ENCODE measurements at regions not wholly inside any gene's neighbourhood (a gene's known extent, or its start where the extent isn't known, plus 50 kb on each side); places are given as distances from the start of the nearest gene placed in this dataset.
"Not testable (repeated sequence)": the region's sequence is repeated elsewhere in the genome, so short reads cannot be mapped to it uniquely, and the experiment has no call there.

DNA sequence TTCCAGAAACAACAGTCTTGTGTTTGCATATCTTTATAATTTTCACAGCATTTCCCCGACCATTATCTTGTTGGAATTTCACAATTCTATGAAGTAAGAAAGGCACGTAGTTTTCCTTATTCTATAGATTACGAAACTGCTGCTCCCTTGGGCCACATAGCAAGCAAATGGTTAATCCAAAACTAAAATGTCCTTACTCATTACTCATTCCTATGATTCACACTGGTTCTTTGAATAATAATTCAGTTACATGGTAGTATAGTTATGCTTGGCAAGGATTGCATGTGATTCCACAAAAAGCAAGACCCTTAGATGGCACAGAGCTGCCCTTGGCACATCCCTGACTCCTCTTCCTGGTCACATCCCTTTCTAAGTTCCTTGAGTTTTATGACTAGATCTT, 51.2 kb downstream of the OR13H1 start:
- no peak for DNase-seq

DNA sequence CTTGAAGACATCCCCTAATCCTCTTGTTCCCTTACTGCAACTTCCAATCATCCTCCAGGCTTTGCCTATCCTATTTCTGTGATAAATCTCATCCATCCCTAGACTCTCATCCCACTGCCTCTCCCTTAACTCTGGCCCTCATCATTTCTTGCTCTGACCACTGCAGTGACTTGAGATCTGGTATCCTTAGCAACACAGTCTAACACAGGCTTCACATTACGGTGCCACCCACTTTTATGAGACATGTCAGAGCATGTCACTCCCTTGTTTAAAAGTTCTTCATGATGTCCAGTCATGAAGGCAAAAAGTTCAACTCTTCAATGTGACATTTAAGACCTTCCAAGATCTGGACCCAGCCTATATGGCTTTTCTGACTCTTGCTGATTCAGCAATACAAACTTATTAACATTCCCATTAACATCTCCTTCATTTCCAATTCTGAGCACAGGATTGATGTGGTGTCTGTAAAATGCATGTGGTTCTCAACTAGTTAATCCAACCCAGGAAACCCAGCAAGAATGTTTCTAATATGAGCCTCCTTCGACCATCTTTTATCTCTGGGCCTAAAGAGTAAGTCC, 64.0 kb downstream of the OR13H1 start:
- no peak for DNase-seq

DNA sequence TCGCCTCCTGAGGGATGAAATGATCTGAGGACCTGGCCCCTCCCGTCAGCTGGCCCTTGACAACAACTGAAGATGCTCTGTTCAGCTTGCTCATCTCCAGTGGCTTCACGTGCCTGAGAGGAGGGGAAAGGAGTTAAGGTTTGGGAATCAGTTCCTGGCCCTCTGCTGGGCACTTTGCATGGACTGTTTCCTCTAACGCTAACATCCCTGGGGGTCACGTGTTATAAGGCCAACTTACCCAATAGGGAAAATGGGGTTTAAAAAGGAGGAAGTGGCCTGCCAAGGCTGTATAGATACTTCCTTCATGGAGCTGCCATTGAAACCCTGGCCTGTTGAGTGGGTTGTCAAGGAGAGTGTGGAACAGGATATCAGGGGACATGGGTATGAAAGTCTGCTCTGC, 65.6 kb downstream of the OR13H1 start:
- no peak for DNase-seq

DNA sequence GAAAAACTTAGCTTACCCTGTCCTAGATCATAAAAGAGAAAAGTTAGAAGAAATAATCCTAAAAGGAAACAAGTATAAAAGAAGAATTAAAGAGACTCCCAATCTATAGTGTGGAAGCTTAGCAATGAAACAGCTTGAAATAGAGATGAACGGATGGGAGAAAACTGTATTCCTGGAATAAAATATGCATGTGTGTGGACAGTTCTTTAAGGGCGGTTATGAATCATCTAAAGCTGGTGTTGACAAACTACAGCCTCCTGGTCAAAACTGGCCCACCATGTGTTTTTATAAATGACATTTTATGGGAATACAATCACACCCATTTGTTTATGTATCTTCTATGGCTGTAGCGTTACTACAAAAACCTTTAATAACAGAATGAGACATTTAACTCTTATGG, 69.4 kb downstream of the OR13H1 start:
- no peak for DNase-seq

DNA sequence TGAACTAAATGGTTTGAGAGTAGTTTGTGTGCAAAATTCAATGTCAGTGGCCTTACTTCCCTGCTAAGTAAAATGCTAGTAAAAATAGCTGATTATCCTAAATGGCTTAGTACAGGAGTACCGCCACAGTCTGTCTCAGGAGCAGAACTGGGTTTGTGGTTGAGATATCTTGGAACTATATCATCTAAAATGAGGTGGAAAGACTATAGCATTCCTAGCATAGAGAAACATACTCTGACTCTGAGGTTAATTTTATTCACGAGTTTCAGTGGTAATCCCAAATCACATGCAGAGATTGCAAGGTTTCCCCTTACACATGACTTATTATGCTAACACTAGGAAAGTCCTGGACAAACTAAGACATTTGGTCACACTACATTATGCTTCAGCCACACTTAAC, 70.4 kb downstream of the OR13H1 start:
- DNase-seq = no peak

DNA sequence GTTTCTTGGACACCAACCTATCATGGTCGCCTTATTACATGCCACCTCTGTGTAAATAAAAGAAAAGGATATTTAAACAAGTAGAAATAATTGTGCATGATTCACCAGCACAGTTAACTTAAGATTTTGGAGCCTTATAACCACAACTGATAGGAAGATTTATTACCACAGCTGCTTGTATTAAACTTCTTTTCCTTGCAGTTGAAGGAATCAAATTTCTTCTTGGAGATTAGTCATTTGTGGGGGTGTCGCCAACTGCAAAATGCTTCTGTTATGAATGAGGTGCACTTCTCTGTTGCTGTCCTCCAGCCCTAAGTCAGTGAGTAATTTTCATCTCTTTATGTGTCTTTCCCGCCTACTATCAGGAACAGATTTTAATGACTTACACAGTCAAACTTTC, 73.3 kb downstream of the OR13H1 start:
- DNase-seq = no peak

DNA sequence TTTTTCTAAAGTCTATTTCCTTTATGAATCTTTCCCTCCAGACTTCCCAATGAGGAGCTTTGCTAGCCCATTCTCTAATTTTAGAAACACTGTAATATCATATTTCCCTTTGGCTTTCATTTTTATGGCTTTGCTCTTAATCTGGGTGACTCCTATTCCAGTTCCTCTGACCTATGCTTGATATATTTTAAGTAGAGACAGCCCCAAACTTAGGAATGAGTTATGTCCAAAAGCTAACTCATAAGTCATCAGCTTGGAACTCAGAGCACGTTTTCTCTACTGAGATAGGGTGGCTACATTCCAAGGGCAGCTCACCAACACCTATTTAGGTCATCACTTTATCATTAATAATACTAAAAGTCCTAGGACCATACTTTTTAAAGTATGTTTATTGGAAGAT, 77.8 kb downstream of the OR13H1 start:
- DNase-seq = no peak

DNA sequence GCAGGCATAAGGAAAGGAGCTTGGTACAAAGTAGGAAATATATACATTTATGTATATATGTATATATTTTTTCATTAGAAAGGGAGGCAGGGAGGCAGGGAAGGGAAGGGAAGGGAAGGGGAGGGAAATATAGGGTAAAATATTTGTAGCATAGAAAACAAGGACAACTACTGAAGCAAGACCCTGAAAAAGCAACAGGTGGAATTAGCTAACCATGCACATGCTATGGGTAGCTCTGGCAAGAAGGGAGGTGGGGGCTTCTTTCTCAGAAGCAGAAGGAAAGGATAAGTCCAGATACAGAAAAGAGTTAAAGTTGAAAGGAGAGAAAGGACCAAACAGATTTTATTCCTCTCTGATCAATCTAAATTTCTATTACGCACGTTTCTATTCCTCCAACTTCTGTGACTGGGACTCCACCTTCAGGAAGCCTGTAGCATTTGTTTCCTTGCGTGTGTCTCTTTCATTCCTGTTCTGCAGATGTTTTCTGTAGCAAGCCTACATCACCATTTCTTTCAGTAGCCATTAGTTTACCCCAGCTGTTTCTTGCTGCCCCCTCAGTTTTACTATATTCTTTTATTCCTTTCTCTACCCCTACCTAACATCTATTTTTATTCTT, 82.9 kb downstream of the OR13H1 start:
- no peak for DNase-seq

DNA sequence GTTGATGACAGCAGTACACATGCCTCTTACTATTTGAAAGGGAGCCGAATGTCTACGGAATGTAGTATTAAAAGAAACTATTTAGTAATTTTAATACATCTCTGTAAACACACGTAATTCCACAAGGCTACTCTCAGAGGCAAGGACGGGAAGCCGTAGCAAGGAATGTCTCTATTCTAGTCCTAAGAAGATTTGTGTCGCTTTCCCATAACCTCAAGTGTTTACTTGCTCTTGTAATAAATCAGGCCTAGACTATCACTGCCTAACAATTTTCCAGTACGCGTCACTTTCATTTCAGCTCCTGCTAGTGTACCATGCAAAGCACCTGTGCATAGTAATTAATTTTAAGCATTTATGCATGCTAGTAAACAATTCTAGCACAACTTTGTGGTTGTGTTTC, 86.7 kb downstream of the OR13H1 start:
- DNase-seq = no peak

DNA sequence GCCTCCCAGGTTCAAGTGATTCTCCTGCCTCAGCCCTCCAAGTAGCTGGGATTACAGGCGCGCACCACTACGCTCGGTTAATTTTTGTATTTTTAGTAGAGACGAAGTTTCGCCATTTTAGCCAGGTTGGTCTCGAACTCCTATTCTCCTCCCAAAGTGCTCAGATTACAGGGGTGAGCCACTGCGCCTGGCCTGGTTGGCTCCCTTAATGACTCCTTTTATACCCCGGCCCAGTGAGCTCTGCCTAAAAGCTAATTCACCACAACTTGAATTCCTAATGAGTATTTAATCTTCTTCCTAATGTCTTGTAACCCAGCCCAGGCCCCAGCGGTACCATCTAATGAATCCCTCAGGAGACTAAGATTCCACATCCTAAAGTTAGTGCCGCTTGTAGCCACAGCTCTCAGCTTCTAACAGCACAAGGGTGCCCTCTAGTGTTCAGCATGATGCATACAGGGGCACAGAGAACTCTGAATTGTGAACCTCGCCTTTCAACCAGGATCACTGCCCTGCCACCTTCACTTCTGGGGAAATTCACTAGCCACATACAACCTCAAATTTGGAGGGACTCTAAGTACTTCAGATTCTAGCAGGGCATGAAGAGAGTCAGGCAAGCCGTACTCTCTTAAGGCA, 89.5 kb downstream of the OR13H1 start:
- DNase-seq = peak; percentile 46 to 53

DNA sequence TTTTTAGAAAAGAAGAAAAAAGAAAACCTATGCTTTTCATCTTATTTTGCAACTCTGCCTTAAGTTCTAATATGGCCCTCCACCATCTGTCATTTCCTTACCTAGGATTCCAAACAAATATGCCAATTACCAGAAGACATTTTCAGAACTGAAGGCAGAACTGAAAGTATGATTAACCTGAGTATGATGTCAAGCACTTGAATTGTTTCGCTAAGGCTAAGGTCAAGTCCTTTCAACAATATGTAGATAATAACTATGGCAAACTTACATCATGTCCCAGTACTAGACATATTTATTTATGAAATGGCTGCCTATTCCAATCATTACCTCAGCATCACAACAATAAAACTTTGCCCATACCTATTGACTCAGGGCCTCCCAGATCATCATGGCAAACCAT, 91.0 kb downstream of the OR13H1 start:
- no peak for DNase-seq

DNA sequence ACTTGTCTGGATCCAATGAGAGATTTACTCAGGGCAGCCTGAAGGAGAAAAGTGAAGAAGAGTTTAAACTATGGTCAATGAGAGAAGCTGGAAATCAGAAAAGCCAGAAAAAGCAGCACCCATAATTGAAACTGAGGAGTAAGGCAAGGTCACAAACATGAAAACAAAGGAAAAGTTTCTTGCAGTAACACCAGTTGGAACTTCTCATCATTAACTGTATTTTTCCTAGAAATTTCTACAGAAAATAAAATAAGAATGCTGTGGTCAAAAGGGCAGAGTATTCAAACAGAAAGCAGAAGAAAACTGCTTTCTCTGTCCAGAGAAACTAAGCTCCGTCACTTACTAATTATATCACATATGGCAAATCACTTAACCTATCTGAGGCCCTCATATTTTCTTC, 102.2 kb downstream of the OR13H1 start:
- peak; percentile 6 to 19 for DNase-seq

DNA sequence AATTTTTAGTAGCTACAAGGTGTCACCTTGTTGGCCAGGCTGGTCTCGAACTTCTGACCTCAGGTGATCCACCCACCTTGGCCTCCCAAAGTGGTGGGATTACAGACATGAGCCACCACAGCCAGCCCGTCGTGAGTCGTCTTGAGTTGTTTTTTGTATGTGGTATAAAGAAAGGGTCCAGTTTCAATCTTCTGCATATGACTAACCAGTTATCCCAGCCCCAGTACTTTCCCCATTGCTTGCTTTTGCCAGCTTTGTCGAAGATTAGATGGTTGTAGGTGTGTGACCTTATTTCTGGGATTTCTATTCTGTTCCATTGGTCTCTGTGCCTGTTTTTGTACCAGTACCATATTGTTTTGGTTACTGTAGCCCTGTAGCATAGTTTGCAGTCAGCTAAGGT, 105.9 kb downstream of the OR13H1 start:
- DNase-seq = no peak

DNA sequence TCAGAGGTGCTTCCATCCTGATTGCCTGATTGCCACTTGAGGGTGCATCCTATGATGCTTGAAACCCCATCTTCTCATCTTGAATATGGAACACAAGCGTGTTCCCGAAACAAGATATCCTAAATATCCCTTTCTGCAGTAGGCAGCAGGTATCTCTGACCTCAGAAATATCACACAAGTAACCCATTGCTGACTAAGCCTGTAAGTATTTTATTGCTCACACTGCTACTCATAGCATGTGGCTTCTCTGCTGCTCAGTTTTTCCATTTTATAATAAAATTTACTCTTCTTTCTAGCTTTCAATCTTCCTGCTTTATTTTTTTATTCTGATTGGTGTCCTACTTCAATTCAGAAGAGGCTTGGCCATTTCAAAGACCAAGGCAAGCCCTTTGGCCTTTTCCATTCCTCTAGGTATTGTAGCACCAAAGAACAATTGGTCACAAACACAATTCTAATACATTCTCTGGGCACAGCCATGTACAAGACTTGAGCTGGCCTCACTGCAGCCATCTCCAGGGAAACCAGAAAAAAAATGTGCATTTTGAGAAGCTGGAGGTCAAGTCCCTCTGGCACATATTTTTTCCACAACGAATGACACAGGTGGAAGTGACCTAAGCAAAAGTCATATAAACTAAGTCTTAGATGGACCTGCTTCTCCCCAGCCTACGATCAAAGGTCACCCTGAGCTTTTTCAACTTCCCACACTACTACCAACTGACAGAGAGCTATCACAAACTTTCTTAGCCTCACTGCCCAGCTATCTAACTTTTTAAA, 107.0 kb downstream of the OR13H1 start:
- DNase-seq = no peak

DNA sequence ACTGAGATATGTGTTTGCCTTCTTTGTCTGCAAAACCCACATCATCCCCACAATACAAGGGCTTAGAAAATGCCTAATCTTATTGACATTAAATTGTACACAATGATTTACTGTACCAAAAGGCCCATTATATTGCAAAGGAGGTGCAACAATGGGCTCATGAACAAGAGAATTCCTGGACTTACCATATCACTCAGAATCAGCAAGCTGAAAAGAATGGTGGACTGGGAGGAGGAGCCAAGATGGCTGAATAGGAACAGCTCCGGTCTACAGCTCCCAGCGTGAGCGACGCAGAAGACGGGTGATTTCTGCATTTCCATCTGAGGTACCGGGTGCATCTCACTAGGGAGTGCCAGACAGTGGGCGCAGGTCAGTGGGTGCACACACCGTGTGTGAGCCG, 119.9 kb downstream of the OR13H1 start:
- DNase-seq = not testable (repeated sequence)

DNA sequence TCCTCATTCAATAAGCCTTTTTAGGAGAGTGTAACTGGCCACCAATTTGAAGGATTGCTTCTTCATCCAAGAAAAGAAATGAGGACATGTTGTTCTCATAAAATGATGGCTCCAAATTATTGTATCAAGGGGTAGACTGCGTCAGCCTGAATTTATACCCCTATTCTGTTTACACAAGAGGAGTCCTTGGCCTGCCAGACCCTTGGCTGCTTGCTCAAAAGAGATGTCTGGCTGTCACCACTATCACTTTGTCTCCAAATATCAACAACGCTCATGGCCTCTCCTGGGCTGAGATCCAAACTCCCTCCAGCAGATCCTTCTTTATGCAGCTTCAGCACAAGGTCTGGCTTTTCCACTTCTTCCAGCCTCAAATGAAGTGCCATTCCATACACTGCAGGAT, 127.9 kb downstream of the OR13H1 start:
- peak; percentile 77 to 79 for DNase-seq

DNA sequence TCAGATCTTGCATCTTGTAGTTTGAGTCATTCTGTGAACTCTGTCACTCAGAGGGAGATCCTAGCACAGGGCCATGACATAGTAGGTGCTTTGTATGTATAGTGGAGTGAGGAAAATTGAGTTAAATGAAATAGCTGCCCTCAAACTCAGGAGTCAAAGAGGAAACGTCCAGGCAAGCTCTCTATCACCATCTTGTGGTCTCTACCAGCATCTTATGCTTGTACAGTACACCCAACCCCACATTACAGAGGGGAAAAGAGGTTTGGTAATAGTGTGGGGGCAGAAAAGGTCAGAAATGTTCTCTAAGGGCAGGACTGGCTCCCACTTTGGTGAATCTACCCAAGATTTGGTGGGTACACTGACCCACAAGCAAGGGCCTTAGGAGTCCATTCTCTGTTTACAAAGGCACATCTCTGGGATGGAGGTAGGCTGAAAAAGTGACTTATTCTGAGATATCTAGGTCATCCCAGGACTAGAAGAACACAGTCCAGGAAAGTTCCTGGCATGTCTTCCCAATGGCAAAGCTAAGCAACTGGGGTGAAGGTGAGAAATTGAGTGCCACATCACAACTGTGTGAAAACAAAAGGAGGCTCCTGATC, 131.8 kb downstream of the OR13H1 start:
- DNase-seq = no peak

DNA sequence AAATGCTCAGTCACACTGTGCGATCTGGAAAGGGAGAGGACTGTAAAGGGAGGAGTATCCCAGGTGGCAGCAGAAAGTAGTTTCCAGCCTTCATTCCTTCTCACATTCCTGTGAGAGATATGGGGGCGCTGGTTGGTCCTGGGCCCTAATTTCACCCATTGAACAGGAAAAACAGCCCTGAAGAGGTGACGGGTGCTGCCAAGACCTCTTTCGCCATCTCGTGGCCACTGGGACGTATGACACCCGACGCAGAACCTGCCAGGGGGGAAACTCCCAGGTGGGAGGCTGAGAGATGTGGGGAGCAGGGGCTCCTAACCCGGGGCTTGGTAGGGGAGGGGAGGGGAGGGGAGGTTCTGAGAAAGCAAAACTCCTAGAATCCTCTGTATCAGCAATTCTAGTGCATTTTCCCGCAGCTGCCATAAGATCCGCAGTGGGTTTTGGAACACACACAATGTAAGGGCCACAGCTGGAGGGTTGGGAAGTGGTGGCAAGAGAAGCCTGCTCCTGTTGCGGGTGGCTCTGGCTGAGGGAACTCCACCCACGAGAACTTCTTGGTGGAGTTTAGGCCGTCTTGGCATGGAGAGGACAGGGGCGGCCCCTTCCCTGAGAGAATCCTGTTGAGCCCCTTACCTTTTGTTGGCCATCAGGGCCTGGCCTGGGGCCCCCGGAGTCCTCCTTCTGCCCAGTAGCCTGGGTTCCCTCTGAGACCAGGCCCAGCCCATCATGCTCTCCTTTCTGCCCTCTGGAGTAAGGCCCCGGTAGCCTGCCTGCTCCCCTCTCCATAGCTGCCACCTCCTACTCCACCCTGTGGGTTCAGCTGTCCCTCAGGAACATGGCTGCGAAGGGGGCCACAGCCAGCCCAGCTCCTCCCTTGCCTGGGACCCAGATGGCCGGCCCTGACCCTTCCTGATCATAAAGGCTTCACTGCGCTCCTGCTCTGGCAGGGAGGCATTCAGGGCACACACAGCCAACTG, 134.1 kb downstream of the OR13H1 start:
- DNase-seq = peak in 1 of 2 donors; percentile 24

DNA sequence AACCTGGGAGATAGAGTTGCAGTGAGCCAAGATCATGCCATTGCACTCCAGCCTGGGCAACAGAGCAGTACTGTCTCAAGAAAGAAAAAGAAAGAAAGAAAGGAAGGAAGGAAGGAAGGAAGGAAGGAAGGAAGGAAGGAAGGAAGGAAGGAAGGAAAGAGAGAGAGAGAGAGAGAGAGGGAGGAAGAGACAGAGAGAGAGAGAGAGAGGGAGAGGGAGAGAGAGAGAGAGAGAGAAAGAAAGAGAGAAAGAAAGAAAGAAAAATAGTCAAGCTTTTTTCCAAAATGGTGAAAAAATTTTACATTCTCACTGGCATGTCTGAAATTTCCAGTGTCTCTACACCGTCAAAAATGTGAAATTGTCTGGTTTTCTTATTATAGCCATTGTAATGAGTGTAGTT, 138.9 kb downstream of the OR13H1 start:
- DNase-seq = not testable (repeated sequence)

DNA sequence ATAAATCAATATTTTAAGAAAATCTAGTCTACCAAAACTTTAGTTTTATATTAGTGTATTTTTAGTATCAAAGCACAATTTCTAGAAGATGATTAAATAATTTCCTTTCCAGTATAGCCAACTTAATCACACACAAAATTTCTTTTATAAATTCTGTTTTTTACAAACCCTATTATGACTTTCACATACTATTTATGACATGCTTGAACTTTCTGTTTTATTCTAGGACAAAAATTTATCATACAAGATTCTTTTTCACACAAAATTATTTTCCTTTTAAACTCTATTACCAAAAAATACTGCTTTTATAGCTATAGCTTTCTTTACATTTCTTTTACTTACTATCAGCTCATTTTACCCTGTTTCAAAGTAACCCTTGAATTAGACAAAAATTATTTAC, 149.5 kb downstream of the OR13H1 start:
- DNase-seq = no peak

DNA sequence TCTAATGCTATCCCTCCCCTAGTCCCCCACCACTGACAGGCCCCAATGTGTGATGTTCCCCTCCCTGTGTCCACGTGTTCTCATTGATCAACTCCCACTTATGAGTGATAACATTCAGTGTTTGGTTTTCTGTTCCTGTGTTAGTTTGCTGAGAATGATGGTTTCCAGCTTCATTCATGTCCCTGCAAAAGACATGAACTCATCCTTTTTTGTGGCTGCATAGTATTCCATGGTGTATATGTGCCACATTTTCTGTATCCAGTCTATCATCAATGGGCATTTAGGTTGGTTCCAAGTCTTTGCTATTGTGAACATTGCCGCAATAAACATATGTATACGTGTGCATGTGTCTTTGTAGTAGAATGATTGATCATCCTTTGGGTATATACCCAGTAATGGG, 153.1 kb downstream of the OR13H1 start:
- DNase-seq = not testable (repeated sequence)

All from right lung (tissue), 2 donors.